ENCODE measurements at regions not wholly inside any gene's neighbourhood (a gene's known extent, or its start where the extent isn't known, plus 50 kb on each side); places are given as distances from the start of the nearest gene placed in this dataset.

DNA sequence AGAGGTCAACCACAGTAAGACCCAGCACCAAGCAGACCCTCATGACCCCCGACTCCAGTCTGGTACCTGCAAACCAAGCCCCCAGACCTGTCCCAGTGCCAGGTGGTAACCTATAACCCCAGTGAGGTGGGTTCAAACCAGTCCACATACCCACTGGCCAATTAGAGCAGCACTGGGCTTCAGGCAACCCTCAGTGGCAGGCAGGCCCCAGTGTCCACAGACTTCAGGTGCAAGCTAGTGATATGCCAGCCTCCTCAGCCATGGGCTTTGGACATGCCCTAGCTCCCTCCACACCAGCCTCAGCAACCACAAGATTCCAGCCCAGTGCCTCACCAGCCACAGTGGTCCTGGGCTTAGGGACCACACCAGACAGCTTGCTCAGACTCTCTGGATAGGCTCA lies 276.6 kb downstream of the DTWD2 start:
- TF ChIP-seq ZNF274 (IDR thresholded peaks at IDR 0.05; ENCODE audit: low read depth, low read length) = no peak

DNA sequence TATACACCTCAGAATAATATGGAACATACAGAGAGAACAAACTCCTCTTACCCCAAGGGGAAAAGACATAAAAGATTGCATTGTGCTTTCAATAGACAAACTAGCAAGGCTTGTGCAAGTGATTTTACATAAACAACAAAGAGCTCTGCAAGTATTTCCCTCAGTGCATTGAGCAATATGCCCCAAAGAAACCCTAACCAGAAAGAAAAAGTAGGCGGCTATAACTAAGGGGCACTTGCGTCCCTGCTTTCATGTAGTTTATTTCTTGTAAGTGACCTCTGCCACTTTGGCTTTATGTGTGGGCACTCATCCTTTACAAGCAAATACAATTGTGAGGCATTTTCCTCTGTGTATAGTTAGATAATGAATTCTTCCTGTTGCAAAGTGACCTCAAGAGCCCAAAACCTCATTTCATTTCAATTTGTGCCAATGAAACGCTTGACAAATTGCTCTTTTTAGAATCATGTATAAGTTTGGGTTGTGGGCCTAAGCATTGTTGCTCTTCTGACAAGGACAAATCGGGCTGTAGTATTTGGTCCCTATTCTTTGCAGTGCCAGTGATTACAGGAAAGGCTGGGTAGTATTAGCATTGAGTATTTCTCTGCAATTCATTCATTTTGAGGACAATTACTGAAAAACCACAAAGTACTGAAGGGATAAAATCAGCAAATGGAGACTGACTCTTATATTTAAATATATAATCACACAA lies 282.2 kb downstream of the DTWD2 start:
- H3K4me3 ChIP-seq (ENCODE audit: low read length) = no peak overlapping the region
- no peak for TF ChIP-seq ZNF274 (IDR thresholded peaks at IDR 0.05; ENCODE audit: low read depth, low read length)

More for the DNA sequence above, 276.6 kb downstream of the DTWD2 start:
- no peak overlapping the region for H3K4me3 ChIP-seq (ENCODE audit: low read length)

DNA sequence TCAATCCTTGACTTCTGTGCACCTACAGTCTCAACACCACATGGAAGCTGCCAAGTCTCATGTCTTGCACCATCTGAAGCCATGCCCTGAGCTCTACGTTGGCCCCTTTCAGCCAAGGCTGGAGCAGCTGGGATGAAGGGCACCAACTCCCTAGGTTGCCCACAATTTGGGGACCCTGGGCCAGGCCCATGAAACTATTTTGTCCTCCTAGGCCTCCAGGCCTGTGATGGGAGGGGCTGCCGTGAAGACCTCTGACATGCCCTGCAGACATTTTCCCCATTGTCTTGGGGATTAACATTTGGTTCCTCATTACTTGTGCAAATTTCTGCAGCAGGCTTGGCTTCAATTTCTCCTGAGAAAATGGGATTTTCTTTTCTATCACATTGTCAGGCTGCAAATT lies 285.1 kb downstream of the DTWD2 start:
- no peak for TF ChIP-seq ZNF274 (IDR thresholded peaks at IDR 0.05; ENCODE audit: low read depth, low read length)
- H3K4me3 ChIP-seq (ENCODE audit: low read length) = no peak overlapping the region

DNA sequence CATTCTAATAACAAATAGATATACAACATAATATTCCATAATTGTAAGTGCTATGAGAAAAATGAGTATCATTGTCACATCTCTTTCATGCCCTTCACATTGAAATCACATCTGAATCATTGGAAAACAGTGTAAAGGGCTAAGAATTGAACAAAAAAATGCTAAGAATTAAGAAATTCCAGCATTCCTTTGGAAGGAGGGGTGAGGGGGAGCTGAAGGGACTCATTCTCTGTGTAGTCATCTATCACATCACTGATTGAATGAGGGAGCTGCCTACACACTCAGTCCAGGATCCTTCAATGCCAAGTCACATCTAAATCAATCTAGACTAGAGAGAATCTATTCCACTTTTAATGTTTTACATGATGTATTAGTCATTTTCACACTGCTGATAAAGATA lies 286.6 kb downstream of the DTWD2 start:
- no peak overlapping the region for H3K4me3 ChIP-seq (ENCODE audit: low read length)
- no peak for TF ChIP-seq ZNF274 (IDR thresholded peaks at IDR 0.05; ENCODE audit: low read depth, low read length)

DNA sequence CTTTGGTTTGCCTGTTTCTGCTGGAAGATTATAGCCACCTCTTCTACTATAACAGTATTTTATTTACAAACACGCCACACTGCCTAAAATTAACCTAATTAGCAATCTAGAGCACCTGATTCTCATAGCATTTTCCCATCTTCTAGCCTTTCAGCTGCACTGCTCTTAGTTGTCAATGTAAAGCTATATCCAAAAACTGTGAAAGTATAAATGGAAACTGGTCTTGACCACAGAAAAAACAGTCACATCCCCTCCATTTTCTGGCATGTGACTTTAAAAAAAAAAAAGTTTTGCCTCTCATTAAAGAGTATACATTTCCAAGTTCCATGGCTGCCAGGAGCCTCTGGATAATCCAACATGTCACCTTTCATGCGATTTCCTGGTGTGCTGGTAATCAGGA lies 287.8 kb downstream of the DTWD2 start:
- no peak overlapping the region for H3K4me3 ChIP-seq (ENCODE audit: low read length)
- TF ChIP-seq ZNF274 (IDR thresholded peaks at IDR 0.05; ENCODE audit: low read depth, low read length) = no peak

DNA sequence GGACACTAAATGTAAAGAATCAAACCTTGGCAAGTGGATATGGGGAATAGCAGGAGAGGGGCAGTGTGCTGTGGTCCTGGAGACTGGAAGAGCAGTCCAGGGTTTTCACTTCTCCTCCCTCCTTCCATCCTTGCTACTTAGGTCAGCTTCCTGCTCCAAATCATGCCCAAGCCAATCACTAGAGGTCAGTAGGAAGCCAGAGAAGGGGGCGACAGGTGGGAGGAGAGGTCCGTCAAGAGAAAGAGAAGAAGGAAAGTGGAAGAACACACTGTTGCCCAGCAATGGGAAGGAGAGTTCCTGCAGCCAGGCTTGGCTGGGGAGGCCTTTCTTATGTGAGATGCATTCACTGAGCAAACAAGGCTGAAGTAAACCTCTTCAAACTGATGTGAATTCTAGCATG lies 289.6 kb downstream of the DTWD2 start:
- TF ChIP-seq ZNF274 (IDR thresholded peaks at IDR 0.05; ENCODE audit: low read depth, low read length) = no peak
- H3K4me3 ChIP-seq (ENCODE audit: low read length) = no peak overlapping the region

DNA sequence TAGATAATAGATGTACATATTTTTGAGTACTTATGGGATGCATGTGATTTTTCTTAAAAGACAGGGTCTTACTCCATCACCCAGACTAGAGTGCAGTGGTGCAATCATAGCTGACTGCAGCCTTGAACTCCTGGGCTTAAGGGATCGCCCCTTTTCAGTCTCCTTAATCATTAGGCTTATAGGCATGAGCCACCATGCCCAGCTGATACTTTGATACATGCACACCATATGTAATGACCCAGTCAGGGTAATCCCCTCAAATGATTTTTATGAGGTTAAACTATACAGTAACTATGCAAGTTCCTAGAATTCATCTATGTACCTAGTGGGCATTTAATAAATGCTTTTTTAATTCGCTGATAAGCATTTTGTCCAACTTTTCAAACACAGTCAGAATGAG lies 292.3 kb downstream of the DTWD2 start:
- TF ChIP-seq ZNF274 (IDR thresholded peaks at IDR 0.05; ENCODE audit: low read depth, low read length) = no peak
- H3K4me3 ChIP-seq (ENCODE audit: low read length) = no peak overlapping the region

DNA sequence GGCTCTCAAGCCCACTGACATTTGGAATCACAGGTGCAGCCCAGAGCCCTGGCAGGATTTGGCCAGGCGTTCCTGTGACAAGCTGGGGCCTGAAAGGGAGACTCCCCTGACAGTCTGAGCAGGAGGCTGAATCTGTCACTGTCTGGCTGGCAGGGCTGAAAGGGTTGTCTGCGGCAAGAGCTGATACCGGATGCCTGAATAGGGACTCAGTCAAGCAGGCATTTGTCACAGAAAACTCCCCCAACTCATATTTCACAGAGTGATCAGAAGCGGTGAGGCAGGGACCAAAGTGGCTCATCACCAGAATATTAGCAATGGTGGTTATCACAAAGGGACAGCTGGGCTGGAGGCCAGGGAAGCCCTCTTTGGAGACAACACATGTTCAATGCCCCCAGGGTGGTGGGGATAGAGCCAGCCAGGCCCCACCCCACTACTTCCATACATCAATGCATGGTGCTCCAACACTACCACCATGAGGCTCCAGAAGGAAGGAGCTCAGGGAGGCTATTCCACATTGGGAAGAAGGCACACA lies 295.5 kb downstream of the DTWD2 start:
- H3K4me3 ChIP-seq (ENCODE audit: low read length) = no peak overlapping the region
- no peak for TF ChIP-seq ZNF274 (IDR thresholded peaks at IDR 0.05; ENCODE audit: low read depth, low read length)

DNA sequence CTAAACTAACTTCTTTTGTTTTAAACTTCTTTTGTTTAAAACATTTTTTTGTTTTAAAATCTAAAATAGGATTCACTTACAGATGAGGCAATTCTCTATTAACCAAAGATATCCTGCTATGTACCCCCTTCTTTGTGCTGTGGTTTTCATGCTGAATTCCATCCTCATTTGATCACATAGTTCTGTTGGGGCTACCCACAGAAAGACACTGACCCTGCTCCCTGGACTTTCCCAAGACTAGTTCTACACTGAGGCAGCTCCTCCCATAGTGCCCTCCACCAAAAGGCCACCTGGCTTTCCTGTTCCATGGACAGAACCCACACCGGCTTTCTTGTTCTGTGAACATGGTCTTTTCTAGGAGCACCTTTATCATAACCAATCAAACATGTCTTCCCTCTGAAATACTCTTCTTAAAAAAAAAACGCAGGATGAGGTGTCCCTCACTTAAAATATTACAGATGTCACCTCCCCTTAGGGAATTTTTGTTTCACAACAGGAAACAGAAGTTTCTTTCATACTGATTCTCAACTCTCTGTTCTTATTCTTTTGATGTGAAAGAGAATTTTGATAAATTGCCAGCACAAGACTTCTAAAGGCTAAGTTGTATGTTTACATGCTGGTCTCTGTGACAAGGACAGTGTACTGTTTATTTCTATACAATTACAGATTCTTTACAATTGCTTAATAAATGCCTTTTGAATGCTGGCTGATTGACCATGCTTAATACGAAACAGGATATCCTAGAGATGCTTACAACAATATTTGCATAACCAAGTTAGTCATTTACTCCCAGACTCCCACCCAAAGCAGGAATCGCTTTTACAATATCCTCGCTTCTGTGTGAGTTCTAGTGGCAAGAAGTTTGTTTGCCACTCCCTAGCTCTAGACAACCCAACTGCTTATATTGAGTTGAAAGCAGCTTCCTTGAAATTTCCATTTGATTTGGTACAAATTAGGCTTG lies 300.4 kb downstream of the DTWD2 start:
- TF ChIP-seq ZNF274 (IDR thresholded peaks at IDR 0.05; ENCODE audit: low read depth, low read length) = no peak
- no peak overlapping the region; the same call in 1 of the 2 replicates for H3K4me3 ChIP-seq (ENCODE audit: low read length)

DNA sequence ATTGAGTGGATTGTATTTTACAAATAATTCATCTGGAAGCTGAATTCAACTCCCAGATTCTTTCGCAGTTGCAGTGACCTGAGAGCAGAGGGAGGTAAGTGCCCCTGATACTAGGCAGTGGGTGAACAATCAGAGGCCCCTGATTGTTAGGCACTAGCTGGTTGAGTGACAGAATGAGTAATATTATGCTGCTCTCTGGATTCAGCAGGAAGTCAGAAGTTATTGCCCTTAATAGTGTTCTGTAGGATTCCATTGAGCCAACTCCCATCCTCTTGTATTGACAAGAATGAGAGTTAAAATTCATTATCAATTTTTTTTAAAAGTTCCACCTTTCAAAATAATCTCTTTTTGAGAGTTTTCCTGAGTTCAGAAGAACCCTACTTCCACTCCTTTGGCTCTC lies 301.2 kb downstream of the DTWD2 start:
- TF ChIP-seq ZNF274 (IDR thresholded peaks at IDR 0.05; ENCODE audit: low read depth, low read length) = no peak
- H3K4me3 ChIP-seq (ENCODE audit: low read length) = no peak overlapping the region

DNA sequence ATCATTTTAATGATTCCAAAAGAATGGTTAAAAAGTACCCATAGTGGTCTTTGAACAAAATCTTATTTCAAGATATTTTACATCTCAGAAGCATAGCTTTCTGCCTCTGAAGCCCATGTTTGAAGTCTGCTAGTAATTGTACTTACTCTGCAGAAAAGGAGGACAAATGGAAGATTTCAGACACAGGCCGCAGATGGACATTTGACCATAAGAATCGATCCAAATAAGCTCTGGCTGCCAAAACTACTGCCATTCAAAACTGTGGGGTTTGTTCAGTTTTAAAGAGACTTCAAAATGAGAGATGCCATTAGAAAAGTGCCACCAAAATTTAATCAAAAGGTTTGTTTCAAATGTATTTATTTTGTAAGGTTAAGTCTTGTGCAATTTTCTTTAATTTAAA lies 306.7 kb downstream of the DTWD2 start:
- no peak overlapping the region for H3K4me3 ChIP-seq (ENCODE audit: low read length)
- TF ChIP-seq ZNF274 (IDR thresholded peaks at IDR 0.05; ENCODE audit: low read depth, low read length) = no peak

DNA sequence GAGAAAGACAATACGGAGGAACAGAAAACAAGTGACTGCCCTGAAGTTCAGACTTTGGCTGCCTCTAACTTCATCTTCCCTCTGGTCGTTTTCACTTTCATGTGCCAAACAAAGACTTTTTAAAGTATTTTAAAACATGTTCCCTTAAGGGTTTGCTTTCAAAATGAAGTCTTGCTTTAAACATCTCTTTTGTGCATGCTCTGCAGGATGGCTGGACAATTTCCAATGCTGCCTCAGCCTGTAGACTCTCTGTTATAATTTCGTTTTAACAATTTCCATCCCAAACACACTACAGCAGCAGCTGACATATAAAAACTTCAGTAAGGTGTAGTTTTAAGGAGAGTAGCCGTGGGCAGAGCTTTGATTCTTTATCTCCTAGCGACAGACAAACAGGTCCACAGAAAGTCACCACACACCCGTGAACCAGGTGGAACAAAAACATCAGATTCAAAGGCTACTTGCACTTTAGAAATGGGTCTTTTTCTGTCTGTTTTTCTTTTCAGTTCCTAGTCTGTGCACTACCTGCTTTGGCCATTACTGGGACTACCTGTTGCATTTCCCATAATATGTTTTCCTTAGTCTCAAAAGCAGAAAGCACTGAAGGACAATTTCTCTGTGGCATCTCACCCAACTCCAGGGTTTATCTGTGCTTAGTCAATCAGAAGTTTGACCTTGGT lies 308.9 kb downstream of the DTWD2 start:
- TF ChIP-seq ZNF274 (IDR thresholded peaks at IDR 0.05; ENCODE audit: low read depth, low read length) = no peak
- no peak overlapping the region for H3K4me3 ChIP-seq (ENCODE audit: low read length)

DNA sequence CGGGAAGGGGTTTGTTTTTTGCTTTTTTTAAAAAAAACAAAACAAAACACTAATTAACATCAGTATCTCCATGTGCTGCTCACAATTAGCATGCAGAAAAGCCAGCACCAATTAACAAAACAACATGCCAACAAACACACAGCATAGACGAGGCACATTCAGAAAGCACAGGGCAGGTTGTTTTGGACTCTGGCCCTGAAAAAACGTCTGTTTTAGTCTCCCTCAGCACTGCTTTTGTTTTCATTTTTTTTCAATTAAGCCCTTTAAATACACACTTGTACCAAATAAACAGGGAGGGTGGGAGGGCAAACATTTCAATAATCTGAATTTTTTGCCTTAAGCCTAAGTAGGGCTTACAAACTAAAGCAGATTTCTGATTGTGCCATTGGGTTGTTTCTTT lies 309.6 kb downstream of the DTWD2 start:
- TF ChIP-seq ZNF274 (IDR thresholded peaks at IDR 0.05; ENCODE audit: low read depth, low read length) = no peak
- no peak overlapping the region for H3K4me3 ChIP-seq (ENCODE audit: low read length)

DNA sequence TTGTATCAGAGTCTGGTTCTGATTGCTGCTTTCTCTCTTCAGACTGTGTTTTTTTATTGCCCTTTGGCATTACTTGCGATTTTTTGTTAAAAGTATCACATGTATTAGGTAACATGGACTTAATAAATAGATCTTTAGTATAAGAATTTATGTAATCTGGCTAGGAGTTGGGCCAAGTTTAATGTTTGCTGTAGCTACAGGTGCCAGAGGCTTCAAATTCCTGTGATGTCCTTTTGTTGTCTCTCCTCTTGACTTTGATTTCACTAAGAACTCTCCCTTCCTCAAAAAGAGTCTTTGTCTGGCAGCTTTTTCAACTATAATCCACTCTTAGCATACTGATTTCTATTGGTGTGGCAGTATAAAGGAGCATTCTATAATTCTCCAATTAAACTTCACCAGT lies 313.1 kb downstream of the DTWD2 start:
- TF ChIP-seq ZNF274 (IDR thresholded peaks at IDR 0.05; ENCODE audit: low read depth, low read length) = no peak
- no peak overlapping the region for H3K4me3 ChIP-seq (ENCODE audit: low read length)

Data from GM08714 (cell line).